ENCODE measurements at regions not wholly inside any gene's neighbourhood (a gene's known extent, or its start where the extent isn't known, plus 50 kb on each side); places are given as distances from the start of the nearest gene placed in this dataset.

DNA sequence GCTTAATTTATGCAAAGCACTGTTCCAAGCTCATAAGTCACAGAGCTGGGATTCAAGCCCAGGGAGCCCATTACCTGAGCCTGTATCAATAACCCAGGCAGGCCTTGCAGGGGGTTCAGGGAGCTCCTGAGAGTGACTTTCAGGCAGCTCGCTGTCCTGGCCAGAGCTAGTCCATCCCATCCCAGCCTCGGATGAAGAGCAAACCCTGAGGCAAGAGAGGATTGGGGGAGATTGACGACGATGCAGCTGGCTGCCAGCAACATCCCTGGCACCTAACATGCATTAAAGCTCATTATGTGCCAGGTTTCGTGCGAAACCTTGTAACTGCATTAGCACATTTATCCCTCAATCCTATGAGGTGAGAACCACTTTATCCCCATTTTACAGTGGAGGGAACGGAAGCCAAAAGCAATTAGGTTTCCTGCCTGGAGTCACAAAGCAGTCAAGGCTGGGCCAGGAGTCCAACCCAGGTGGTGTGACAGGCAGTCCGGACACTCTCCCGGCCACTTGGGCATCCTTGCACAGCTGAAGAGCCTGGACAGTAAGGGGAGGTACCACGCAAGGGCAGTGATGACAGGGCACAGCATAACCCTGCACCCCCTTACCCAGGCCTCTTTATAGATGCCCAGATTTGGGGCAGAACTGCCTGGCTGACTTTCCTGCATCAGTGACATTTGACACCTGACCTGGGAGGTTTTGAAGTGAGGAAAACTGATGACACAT is 129.8 kb upstream of the CHST15 start:
- Histone ChIP-seq H3K4me2 (ENCODE audit: low read length) (no peak overlapping the region), H4K20me1 (ENCODE audit: insufficient read depth, low read length) (no peaks in the 10 kb centered on the region), H3K9me2 (ENCODE audit: insufficient read depth, low read length) (no peaks in the 10 kb centered on the region), H3K27ac (ENCODE audit: low read depth, low read length, poor library complexity, severe bottlenecking) (no peak overlapping the region), H3K36me3 (ENCODE audit: insufficient read depth, low read length) (no peaks in the 10 kb centered on the region), H3K79me2 (ENCODE audit: insufficient read depth, low read depth, low read length) (no peaks in the 10 kb centered on the region), H2AFZ (ENCODE audit: low read length) (no peak overlapping the region), H3K4me3 (ENCODE audit: low read depth, low read length, poor library complexity, severe bottlenecking) (no peak overlapping the region), H3K9me3 (ENCODE audit: low read length) (peaks cover 20% of the 10 kb centered on the region; the same call in 1 of the 2 replicates), H3K4me1 (ENCODE audit: insufficient read depth, low read length, poor library complexity, severe bottlenecking) (peaks cover 25% of the 10 kb centered on the region)
- no peak for DNase-seq (ENCODE audit: low spot score)
- ChIA-PET POLR2A (interaction anchor here (0.6 to 0.7 kb wide), 2 partner anchors 10 to 575 kb away, joined by 3 read pairs; no protein-coding TSS in a partner anchor), CTCF (ENCODE audit: unreplicated experiment) (interaction anchor here (0.6 kb wide), 1 partner anchor 129 kb away, joined by 5 read pairs; no protein-coding TSS in a partner anchor)
- intact Hi-C loops (cut with micrococcal nuclease; ENCODE audit: unreplicated experiment), result loop anchor here (10.0 kb wide), 2 partner anchors 118 to 228 kb away; no protein-coding TSS in a partner anchor
- BruUV-seq (replicated peaks), result no TSS peak
- no peak for TF ChIP-seq EZH2phosphoT487 (IDR thresholded peaks at IDR 0.05; ENCODE audit: borderline replicate concordance, low read depth, low read length)
- TF ChIP-seq, protein P1, sequence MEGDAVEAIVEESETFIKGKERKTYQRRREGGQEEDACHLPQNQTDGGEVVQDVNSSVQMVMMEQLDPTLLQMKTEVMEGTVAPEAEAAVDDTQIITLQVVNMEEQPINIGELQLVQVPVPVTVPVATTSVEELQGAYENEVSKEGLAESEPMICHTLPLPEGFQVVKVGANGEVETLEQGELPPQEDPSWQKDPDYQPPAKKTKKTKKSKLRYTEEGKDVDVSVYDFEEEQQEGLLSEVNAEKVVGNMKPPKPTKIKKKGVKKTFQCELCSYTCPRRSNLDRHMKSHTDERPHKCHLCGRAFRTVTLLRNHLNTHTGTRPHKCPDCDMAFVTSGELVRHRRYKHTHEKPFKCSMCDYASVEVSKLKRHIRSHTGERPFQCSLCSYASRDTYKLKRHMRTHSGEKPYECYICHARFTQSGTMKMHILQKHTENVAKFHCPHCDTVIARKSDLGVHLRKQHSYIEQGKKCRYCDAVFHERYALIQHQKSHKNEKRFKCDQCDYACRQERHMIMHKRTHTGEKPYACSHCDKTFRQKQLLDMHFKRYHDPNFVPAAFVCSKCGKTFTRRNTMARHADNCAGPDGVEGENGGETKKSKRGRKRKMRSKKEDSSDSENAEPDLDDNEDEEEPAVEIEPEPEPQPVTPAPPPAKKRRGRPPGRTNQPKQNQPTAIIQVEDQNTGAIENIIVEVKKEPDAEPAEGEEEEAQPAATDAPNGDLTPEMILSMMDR (conservative IDR thresholded peaks at IDR 0.05; ENCODE audit: low read length), result no peak

DNA sequence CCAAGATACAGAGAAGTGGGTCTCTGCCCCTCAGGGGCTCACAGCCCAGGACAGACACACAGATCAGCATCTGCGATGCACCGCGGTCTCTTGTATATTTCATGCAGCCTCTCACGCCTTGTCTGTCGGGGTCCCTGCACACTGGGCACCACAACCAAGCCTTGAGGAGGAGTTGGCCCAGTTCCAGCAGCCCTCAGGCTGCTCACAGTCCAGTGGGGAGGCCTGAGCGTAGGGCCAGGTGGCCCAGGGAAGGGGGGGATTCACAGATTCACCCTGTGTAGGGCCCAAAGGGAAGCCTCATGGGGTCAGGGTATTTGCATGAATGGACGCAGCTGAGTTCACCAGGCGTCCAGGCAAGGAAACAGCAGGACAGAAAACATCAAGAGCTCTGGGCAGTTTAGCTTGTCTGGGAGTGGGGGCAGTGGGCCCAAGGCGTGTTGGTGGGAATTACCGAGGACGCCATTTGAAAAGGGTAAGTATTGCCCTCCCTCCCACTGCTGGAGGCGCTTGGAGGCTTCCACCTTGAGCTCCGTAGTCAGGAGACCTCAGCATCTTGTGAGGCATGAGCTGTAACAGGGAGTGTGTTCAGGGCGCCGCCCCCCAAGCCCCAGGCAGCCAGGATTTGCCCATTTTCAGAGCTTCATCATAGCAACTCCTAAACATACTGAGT is 129.1 kb upstream of the CHST15 start:
- H4K20me1 ChIP-seq (ENCODE audit: insufficient read depth, low read length), result no peaks in the 10 kb centered on the region
- TF ChIP-seq, protein P1 (conservative IDR thresholded peaks at IDR 0.05; ENCODE audit: low read length), result no peak
- TF ChIP-seq EZH2phosphoT487 (IDR thresholded peaks at IDR 0.05; ENCODE audit: borderline replicate concordance, low read depth, low read length), result no peak
- peak overlapping the region; percentile 73 for H3K4me2 ChIP-seq (ENCODE audit: low read length)
- no peaks in the 10 kb centered on the region for H3K79me2 ChIP-seq (ENCODE audit: insufficient read depth, low read depth, low read length)
- ChIA-PET POLR2A (interaction anchor here (0.6 to 0.7 kb wide), 3 partner anchors 11 to 635 kb away, joined by 3 read pairs; no protein-coding TSS in a partner anchor), CTCF (ENCODE audit: unreplicated experiment) (interaction anchor here (0.6 kb wide), 2 partner anchors 30 to 129 kb away, joined by 3 to 5 read pairs; no protein-coding TSS in a partner anchor)
- H3K4me3 ChIP-seq (ENCODE audit: low read depth, low read length, poor library complexity, severe bottlenecking), result no peak overlapping the region
- peak overlapping the region; percentile 84; the same call in 1 of the 2 replicates for H2AFZ ChIP-seq (ENCODE audit: low read length)
- no peaks in the 10 kb centered on the region for H3K36me3 ChIP-seq (ENCODE audit: insufficient read depth, low read length)
- no peaks in the 10 kb centered on the region for H3K9me2 ChIP-seq (ENCODE audit: insufficient read depth, low read length)
- no TSS peak for BruUV-seq (replicated peaks)
- H3K4me1 ChIP-seq (ENCODE audit: insufficient read depth, low read length, poor library complexity, severe bottlenecking), result peaks cover 25% of the 10 kb centered on the region
- DNase-seq (ENCODE audit: low spot score), result peak; percentile 37
- H3K9me3 ChIP-seq (ENCODE audit: low read length), result peaks cover 13% of the 10 kb centered on the region; the same call in 1 of the 2 replicates
- H3K27ac ChIP-seq (ENCODE audit: low read depth, low read length, poor library complexity, severe bottlenecking), result no peak overlapping the region
- intact Hi-C loops (cut with micrococcal nuclease; ENCODE audit: unreplicated experiment), result loop anchor here (10.0 kb wide), 2 partner anchors 118 to 228 kb away; no protein-coding TSS in a partner anchor
